ENCODE measurements at regions not wholly inside any gene's neighbourhood (a gene's known extent, or its start where the extent isn't known, plus 50 kb on each side); places are given as distances from the start of the nearest gene placed in this dataset.

DNA sequence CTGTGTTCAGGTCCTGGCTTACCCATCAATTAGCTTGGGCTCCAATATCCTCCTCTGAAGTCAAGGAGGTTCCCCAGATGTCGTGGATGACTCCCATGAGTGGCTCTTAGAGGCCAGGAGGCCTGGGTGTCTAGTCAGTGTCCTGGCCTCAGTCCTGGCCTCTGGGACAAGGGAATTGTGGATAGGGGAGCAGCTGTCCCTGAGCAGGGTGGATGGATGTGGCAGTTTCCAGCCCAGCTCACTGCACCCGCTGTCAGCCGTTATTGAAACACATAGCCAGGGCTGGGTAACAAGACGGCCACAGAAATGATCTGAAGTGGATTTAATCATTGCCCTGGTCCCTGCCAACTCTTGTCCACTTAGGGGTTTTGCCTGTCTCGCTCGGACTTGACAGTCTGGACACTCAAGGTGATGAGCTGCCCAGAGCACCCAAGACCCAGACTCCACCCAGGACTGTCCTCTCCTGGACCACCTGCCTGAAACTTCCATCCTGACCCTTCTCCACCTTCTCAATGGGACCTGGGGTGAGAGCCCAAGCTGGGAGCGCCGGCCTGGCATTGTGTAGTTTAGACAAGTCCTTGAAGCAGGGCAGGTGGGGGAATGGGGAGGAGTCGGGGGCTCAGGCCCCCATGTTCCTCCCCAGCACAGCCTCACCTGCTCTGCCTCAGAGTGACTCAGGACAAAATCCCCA is 182.1 kb upstream of the SDK2 start:
- TF ChIP-seq EHMT2 (IDR thresholded peaks at IDR 0.05; ENCODE audit: borderline replicate concordance, low read depth, low read length) (no peak), SP140L (CRISPR knock-in tag; IDR thresholded peaks at IDR 0.05; ENCODE audit: borderline replicate concordance) (no peak), EED (CRISPR knock-in tag; IDR thresholded peaks at IDR 0.05) (no peak), RXRA (CRISPR knock-in tag; IDR thresholded peaks at IDR 0.05) (no peak), RORA (CRISPR knock-in tag; IDR thresholded peaks at IDR 0.05) (no peak), ZNF549 (CRISPR knock-in tag; IDR thresholded peaks at IDR 0.05) (no peak), ARNT (IDR thresholded peaks at IDR 0.05) (no peak), RFX5 (IDR thresholded peaks at IDR 0.05; ENCODE audit: low read depth, low read length) (no peak)

Data from HepG2 (cell line).